ENCODE measurements at regions not wholly inside any gene's neighbourhood (a gene's known extent, or its start where the extent isn't known, plus 50 kb on each side); places are given as distances from the start of the nearest gene placed in this dataset.

DNA sequence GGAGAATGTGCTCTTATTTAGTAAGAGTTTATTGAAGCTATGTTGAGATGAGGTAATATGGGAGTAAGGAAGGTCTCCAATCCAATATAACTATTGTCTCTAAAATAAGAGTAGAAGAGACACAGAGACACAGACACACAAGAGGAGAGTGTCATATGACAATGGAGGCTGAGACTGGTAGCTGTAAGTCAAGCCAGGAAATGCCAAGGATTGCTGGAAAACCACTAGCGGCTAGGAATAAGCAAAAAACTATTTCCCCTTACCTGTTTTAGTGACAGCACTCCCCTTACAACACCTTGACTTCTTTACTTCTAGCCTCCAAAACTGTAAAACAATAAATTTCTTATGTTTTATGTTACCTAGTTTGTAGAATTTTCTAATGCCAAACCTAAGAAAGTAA, 1652.8 kb downstream of the LRRC4C start:
- TF ChIP-seq, protein P1, sequence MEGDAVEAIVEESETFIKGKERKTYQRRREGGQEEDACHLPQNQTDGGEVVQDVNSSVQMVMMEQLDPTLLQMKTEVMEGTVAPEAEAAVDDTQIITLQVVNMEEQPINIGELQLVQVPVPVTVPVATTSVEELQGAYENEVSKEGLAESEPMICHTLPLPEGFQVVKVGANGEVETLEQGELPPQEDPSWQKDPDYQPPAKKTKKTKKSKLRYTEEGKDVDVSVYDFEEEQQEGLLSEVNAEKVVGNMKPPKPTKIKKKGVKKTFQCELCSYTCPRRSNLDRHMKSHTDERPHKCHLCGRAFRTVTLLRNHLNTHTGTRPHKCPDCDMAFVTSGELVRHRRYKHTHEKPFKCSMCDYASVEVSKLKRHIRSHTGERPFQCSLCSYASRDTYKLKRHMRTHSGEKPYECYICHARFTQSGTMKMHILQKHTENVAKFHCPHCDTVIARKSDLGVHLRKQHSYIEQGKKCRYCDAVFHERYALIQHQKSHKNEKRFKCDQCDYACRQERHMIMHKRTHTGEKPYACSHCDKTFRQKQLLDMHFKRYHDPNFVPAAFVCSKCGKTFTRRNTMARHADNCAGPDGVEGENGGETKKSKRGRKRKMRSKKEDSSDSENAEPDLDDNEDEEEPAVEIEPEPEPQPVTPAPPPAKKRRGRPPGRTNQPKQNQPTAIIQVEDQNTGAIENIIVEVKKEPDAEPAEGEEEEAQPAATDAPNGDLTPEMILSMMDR (IDR thresholded peaks at IDR 0.05) = no peak
- TF ChIP-seq POLR2A (IDR thresholded peaks at IDR 0.05) (no peak), EP300 (IDR thresholded peaks at IDR 0.05) (no peak)
